HepG2 (cell line): ENCODE measurements at regions not wholly inside any gene's neighbourhood (a gene's known extent, or its start where the extent isn't known, plus 50 kb on each side); places are given as distances from the start of the nearest gene placed in this dataset.

Source experiments
- ATAC-seq: fragments of 200-7000 bp; cut with Tn5 transposase; 3 replicates; pipeline ENCODE4 v1.9.1; 2020; ENCODE audit warnings: mild to moderate bottlenecking, moderate library complexity
- BruUV-seq: library from RNA; stranded (reverse); fragments of 400-500 nt; replicated peaks from 2 replicates; lab custom pipeline; 2021; lab: Mats Ljungman, UMichigan
- CTCF ChIA-PET: fragments of 300-600 bp; formaldehyde crosslinking; extraction: SDS; loops from one replicate; lab custom pipeline; 2021; ENCODE audit warnings: low total read pairs, inconsistent platforms, low intra/inter-chr PET ratio; lab: Yijun Ruan, JAX
- POLR2A ChIA-PET: fragments of 350-600 bp; sonication (Branson Sonifier 250); formaldehyde crosslinking; loops from one replicate; lab custom pipeline; 2020; ENCODE audit warnings: antibody characterized with exemption, inconsistent platforms; lab: Yijun Ruan, JAX
- DNase-seq: peaks from one replicate; pipeline ENCODE4 v3.0.0-alpha.2; 2015; ENCODE audit warnings: low spot score
- FAIRE-seq: peaks from 3 replicates; lab custom pipeline; 2011; peaks lifted over from hg19 to GRCh38; lab: Jason Lieb, UNC
- H2AFZ ChIP-seq: one replicate; pipeline ENCODE4 v1.6.1; 2011; ENCODE audit warnings: low read length, inconsistent platforms
- H3K27ac ChIP-seq: fragments of 300-600 bp; 3 replicates; pipeline ENCODE4 v1.8.0; 2011; ENCODE audit warnings: mixed run types, mild to moderate bottlenecking, mixed read lengths, low read length, inconsistent platforms; ENCODE audit not compliant: insufficient read depth; ENCODE audit errors: extremely low read length
- H3K27me3 ChIP-seq, 2 experiments: fragments of 200-600 bp in 1 of 2; 2 replicates in 1 of 2; 3 replicates in 1 of 2; pipeline versions ENCODE4 v1.6.0 to v1.8.0; 2011; ENCODE audit warnings: low read length in 2 of 2, mild to moderate bottlenecking in 2 of 2, moderate library complexity in 2 of 2, inconsistent platforms in 1 of 2; ENCODE audit not compliant: insufficient read depth in 2 of 2, control insufficient read depth in 1 of 2
- H3K36me3 ChIP-seq, 2 experiments: fragments of 200-600 bp in 1 of 2; replicated peaks in 1 of 2; 2 replicates in 1 of 2; 3 replicates in 1 of 2; pipeline versions ENCODE4 v1.5.1 to v1.8.0; 2011; ENCODE audit warnings: low read length in 2 of 2, inconsistent platforms in 1 of 2; ENCODE audit not compliant: insufficient read depth in 2 of 2, control insufficient read depth in 1 of 2
- H3K4me1 ChIP-seq: 2 replicates; pipeline ENCODE4 v1.5.1; 2012; ENCODE audit warnings: low read length, inconsistent platforms; ENCODE audit not compliant: insufficient read depth
- H3K4me2 ChIP-seq: 2 replicates; pipeline ENCODE4 v1.6.0; 2011; ENCODE audit warnings: low read depth, low read length, inconsistent platforms
- H3K4me3 ChIP-seq, 3 experiments: fragments of 200-600 bp in 1 of 3; sonication (generic), shearing (Covaris generic) in 1 of 3; replicated peaks in 1 of 3; 2 replicates each; pipeline ENCODE4 v1.5.1; 2011 to 2016; ENCODE audit warnings: low read length in 3 of 3, inconsistent platforms in 2 of 3, low read depth in 2 of 3, mild to moderate bottlenecking in 2 of 3, control low read depth in 1 of 3, mixed read lengths in 1 of 3; ENCODE audit not compliant: insufficient read depth in 1 of 3
- H3K79me2 ChIP-seq: one replicate; pipeline ENCODE4 v1.6.1; 2011; ENCODE audit warnings: low read length, inconsistent platforms; ENCODE audit not compliant: insufficient read depth
- H3K9ac ChIP-seq: 2 replicates; pipeline ENCODE4 v1.6.0; 2011; ENCODE audit warnings: mild to moderate bottlenecking, low read depth, low read length, inconsistent platforms; ENCODE audit not compliant: insufficient read depth
- H3K9me3 ChIP-seq: 2 replicates; pipeline ENCODE4 v1.5.1; 2012; ENCODE audit warnings: mild to moderate bottlenecking, low read length
- H4K20me1 ChIP-seq: 2 replicates; pipeline ENCODE4 v1.6.0; 2011; ENCODE audit warnings: inconsistent platforms, mild to moderate bottlenecking, low read length, moderate library complexity; ENCODE audit not compliant: insufficient read depth
- CREB3 ChIP-seq: sonication (generic); formaldehyde crosslinking; IDR thresholded peaks from 2 replicates; pipeline ENCODE4 v1.5.0; 2020; ENCODE audit warnings: missing genetic modification reagents
- ETV6 ChIP-seq: sonication (generic); formaldehyde crosslinking; conservative IDR thresholded peaks from 2 replicates; pipeline ENCODE4 v1.4.0; 2020; ENCODE audit warnings: missing genetic modification reagents
- GMEB1 ChIP-seq: sonication (generic); formaldehyde crosslinking; IDR thresholded peaks from 2 replicates; pipeline ENCODE4 v1.5.1; 2020; ENCODE audit warnings: missing genetic modification reagents, mild to moderate bottlenecking, borderline replicate concordance
- HMG20A ChIP-seq: IDR thresholded peaks from 2 replicates; pipeline ENCODE4 v1.6.1; 2016; ENCODE audit warnings: borderline replicate concordance
- NKX3-1 ChIP-seq: sonication (generic); formaldehyde crosslinking; IDR thresholded peaks from 2 replicates; pipeline ENCODE4 v1.5.0; 2020; ENCODE audit warnings: missing genetic modification reagents
- PRDM4 ChIP-seq: sonication (generic); formaldehyde crosslinking; IDR thresholded peaks from 2 replicates; pipeline ENCODE4 v1.9.0; 2021; ENCODE audit warnings: missing genetic modification reagents, borderline replicate concordance
- SALL2 ChIP-seq: sonication (generic); formaldehyde crosslinking; IDR thresholded peaks from 2 replicates; pipeline ENCODE4 v1.8.1; 2023; ENCODE audit warnings: mild to moderate bottlenecking, missing genetic modification reagents, inconsistent platforms
- SAP130 ChIP-seq: IDR thresholded peaks from 2 replicates; pipeline ENCODE4 v1.6.1; 2016; ENCODE audit warnings: low read depth
- SMC3 ChIP-seq: IDR thresholded peaks from 2 replicates; pipeline ENCODE4 v1.6.1; 2011; ENCODE audit warnings: low read length, improper control_type of control experiment
- ZNF382 ChIP-seq: sonication (generic); formaldehyde crosslinking; IDR thresholded peaks from 2 replicates; pipeline ENCODE4 v1.5.0; 2020; ENCODE audit warnings: missing genetic modification reagents, mild to moderate bottlenecking, borderline replicate concordance
- ZNF44 ChIP-seq: sonication (generic); formaldehyde crosslinking; IDR thresholded peaks from 2 replicates; pipeline ENCODE4 v1.5.1; 2020; ENCODE audit warnings: mild to moderate bottlenecking, missing genetic modification reagents
- ZNF7 ChIP-seq: IDR thresholded peaks from 2 replicates; pipeline ENCODE4 v1.6.1; 2016; ENCODE audit warnings: missing biosample characterization, missing genetic modification reagents
- ZNF720 ChIP-seq: sonication (generic); formaldehyde crosslinking; IDR thresholded peaks from 2 replicates; pipeline ENCODE4 v1.4.0; 2020; ENCODE audit warnings: missing genetic modification reagents
- ZNF75D ChIP-seq: sonication (generic); formaldehyde crosslinking; IDR thresholded peaks from 2 replicates; pipeline ENCODE4 v1.8.1; 2023; ENCODE audit warnings: missing genetic modification reagents, mild to moderate bottlenecking, borderline replicate concordance
- ZNF777 ChIP-seq: sonication (generic); formaldehyde crosslinking; IDR thresholded peaks from 2 replicates; pipeline ENCODE4 v1.4.0; 2020; ENCODE audit warnings: missing genetic modification reagents
- WGBS: methylation state at CpG from one replicate; pipeline ENCODE4 v1.1.6; 2017; ENCODE audit warnings: low lambda C conversion rate; 5-methylcytosine and 5-hydroxymethylcytosine counted together
- in situ Hi-C: cut with HindIII; loops from 2 replicates; pipeline ENCODE4 v1.10.0; 2017; ENCODE audit warnings: low pct_unique_long_range_greater_than_20kb; ENCODE audit not compliant: extremely low pct_ligation_motif_present
- intact Hi-C: fragments of 100-400 bp; cut with micrococcal nuclease; formaldehyde crosslinking; loops from one replicate; pipeline ENCODE4 v1.10.0; 2022; ENCODE audit not compliant: unreplicated experiment

GRCh38 chr21:16367079-16367478 lies 637.3 kb downstream of the USP25 start:
- no peak for ATAC-seq
- in situ Hi-C loops (no loop called here), intact Hi-C loops (no loop called here)
- Histone ChIP-seq H3K4me1 (no peaks in the 10 kb centered on the region), H3K4me3 (no peak overlapping the region), H3K27me3 (no peaks in the 10 kb centered on the region), H3K9me3 (no peaks in the 10 kb centered on the region), H3K27ac (no peak overlapping the region), H3K9ac (no peak overlapping the region), H2AFZ (no peak overlapping the region), H3K79me2 (no peaks in the 10 kb centered on the region), H3K36me3 (no peaks in the 10 kb centered on the region), H4K20me1 (no peaks in the 10 kb centered on the region), H3K4me2 (no peak overlapping the region)
- TF ChIP-seq GMEB1 (no peak), ZNF382 (CRISPR knock-in tag) (no peak), HMG20A (CRISPR knock-in tag) (no peak), ZNF7 (CRISPR knock-in tag) (no peak), ZNF720 (CRISPR knock-in tag) (no peak), SMC3 (no peak), NKX3-1 (CRISPR knock-in tag) (no peak), SALL2 (CRISPR knock-in tag) (no peak), ZNF777 (CRISPR knock-in tag) (no peak), ETV6 (CRISPR knock-in tag) (no peak), PRDM4 (CRISPR knock-in tag) (no peak), CREB3 (no peak), SAP130 (CRISPR knock-in tag) (no peak), ZNF44 (CRISPR knock-in tag) (no peak), ZNF75D (no peak)
- BruUV-seq, result no TSS peak
- ChIA-PET POLR2A (no interaction called here), CTCF (no interaction called here)
- no peak for FAIRE-seq
- DNase-seq, result no peak
- WGBS, result 43% methylated on average over 1 of the region's 1 CpG
